Limb (tissue), 2 donors: ENCODE measurements at regions not wholly inside any gene's neighbourhood (a gene's known extent, or its start where the extent isn't known, plus 50 kb on each side); places are given as distances from the start of the nearest gene placed in this dataset.
A peak's percentile ranks its signal among the peaks of the same experiment; 100 is the strongest.

Experiments used
- DNase-seq, 2 donors: peaks; one replicate each; pipeline ENCODE4 v3.0.0-alpha.2; 2016; ENCODE audit errors: extremely low spot score in 2 of 2

DNA sequence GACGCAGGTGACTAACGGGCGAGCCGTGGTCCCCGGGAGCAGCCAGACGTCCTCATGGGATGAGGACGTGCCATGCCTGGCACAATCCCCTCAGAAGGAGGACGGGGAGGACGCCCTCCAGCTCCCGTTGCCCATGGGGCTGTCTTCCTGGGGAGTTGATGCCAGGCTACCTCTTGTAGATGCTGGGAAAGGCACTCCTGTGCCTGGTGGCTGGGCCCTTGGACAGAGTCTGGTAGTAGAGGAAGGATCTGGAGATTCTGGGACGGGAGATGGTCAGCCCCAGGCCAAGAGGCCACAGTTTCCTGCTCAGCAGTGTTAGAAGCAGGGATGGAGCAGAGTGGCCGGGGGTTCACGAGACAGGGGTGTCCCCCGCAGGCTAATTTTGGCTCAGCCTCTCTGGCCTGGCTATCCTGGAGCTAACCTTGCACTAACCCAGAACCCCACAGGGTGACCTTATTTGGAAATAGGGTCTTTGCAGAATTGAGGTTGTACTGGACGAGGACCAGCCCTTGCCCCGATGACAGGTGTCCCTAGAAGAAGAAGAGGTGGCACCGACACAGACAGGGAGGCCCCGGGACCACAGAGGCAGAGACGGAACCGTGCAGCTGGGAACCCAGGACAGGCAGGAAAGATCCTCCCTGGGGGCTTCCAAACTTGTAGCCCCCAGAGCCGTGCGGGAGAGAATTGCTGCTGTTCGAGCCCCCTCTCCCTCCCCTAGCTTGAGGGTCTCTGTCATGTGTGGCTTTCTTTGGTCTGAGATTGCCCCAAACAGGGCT is 50.1 kb upstream of the ADRA2C start:
- no peak for DNase-seq

DNA sequence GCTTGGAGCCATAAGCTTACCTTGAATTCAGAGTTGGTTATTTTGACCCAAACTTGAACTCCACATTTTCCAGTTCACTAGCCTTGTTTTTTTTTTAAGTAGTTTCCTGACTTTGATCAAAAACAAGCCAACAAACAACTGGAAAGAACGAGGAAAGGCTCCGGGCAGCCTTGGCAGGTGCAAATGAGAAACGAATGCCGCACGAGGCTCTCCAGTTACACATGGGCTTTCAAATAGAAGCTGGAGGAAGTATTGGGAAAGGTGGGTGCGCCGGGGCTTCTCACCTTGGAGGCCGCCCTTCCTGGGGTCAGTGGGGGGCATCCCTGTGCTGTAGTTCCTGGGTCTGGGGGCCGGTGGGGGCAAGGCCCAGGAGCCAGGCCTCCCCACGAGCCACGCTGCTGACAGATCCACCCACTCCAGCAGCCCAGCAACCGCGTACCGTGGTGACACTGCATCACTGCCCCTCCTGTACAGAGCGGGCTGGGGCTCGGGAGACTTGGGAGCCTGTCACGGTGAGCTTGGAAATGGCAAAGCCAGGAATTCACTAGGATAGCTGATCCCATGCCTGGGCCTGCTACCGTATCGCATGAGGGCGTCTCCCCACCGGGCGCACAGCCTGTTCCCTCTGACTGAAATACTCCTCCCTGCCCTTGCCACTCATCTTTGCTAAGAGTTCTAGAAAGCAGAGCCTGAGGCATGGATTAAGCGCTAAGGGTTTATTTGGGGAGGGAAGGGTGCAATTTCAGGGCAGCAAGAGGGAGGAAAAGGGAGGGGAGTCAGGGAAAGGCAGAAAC is 50.9 kb upstream of the ADRA2C start:
- DNase-seq = no peak

DNA sequence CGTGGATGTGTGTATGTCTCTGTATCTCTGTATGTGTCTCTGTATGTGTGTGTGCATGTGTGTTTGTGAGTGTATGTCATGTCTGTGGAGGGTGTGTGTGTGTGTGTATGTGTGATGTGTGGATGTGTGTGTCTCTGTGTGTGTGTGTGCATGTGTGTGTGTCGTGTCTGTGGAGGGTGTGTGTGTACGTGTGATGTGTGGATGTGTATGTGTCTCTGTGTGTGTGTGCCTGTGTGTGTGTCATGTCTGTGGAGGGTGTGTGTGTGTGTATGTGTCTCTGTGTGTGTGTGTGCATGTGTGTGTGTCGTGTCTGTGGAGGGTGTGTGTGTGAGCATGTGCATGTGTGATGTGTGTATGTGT is 51.6 kb upstream of the ADRA2C start:
- DNase-seq = no peak

DNA sequence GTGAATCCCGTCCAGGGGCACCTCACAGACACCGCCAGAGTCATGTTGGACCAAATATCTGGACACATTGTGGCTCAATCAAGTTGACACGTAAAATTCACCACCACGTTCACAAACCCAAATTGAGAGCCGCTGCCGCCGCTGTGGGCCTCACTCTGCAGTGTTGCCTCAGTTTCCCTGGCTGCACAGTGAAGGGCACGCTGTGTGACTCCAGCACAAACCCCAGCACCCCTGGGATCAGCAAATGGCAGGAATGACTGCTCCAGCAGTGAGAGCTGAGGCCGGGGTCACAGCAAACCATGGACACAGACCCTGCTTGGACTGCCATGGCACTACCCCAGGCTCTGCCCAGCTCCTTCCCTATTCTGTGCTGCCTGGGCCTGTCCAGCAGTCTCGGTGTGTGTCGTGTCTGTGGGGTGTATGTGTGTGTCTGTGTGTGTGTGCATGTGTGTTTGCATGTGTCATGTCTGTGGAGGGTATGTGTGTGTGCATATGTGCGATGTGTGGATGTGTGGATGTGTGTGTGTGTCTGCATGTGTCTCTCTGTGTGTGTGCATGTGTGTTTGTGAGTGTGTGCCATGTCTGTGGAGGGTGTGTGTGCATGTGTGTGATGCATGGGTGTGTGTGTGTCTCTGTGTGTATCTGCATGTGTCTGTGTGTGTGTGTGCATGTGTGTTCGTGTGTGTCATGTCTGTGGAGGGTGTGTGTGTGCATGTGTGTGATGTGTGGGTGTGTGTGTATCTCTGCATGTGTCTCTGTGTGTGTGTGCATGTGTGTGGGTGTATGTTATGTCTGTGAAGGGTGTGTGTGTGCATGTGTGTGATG is 52.2 kb upstream of the ADRA2C start:
- no peak for DNase-seq

DNA sequence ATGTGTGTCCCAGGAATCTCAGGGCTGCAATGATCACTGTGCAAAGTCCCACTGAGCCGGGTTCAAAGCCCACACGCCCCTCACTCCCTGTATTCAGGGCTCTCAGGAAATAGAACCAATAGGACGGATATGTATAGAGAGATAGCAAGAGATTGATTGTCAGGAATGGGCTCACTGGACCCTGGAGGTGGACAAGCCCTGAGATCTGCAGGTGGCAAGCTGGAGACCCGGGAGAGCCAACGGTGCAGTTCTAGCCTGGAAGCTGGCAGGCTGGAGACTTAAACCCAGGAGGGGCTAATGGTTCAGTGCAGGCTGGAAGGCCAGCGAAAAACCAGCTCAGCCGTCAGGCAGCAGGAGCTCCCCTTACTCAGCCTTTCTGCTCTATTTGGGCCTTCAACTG is 52.8 kb upstream of the ADRA2C start:
- DNase-seq = no peak

DNA sequence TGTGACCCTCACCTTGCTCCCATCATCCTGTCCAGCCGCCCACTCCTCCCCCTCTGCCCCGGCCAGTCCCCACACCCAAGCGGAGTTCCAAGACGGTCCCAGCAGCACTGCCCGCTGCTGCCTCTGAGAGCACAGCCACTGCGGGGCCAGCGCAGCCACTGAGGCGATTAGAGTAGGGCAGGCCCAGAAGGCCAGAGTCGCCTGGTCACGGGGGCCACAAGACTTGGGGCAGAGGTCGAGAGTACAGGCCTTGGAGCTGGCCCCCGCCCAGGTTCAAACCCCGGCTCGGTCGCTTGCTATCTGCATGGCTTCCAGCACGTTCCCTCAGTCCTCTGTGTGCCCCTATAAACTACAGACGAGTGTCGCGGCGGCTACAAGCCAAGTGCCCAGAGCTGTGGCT is 53.2 kb upstream of the ADRA2C start:
- no peak for DNase-seq

DNA sequence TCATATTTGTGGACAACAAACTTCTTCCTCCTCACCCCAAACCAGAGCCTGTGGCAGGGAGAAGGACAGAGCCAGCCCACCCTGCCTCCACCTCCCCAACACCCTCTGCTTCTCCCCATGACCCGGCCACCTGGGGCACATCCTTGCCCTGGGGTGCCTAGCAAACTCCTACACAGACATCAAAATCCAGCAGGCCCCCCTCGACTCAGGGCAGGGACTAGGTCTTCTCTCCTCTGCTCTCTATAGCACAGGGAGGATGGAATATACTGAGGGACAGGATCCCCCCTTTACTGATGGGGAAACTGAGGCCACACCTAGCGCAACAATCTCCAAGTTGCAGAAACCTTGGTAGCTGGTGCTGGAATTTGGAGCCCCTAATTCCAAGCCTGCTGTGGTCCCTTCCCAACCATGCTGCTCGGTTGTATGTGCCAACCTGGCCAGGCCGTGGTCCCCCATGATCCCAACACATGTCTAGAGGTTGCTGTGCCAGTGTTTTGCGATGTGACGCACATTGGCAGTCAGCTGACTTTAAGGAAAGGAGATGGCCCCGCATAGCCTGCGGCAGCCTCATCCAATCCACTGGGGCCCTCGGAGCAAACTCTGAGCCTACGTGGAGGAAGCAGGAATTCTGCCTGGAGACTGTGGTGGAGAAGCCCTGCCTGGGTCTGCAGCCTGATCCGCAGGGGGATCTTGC is 53.9 kb upstream of the ADRA2C start:
- DNase-seq = no peak

DNA sequence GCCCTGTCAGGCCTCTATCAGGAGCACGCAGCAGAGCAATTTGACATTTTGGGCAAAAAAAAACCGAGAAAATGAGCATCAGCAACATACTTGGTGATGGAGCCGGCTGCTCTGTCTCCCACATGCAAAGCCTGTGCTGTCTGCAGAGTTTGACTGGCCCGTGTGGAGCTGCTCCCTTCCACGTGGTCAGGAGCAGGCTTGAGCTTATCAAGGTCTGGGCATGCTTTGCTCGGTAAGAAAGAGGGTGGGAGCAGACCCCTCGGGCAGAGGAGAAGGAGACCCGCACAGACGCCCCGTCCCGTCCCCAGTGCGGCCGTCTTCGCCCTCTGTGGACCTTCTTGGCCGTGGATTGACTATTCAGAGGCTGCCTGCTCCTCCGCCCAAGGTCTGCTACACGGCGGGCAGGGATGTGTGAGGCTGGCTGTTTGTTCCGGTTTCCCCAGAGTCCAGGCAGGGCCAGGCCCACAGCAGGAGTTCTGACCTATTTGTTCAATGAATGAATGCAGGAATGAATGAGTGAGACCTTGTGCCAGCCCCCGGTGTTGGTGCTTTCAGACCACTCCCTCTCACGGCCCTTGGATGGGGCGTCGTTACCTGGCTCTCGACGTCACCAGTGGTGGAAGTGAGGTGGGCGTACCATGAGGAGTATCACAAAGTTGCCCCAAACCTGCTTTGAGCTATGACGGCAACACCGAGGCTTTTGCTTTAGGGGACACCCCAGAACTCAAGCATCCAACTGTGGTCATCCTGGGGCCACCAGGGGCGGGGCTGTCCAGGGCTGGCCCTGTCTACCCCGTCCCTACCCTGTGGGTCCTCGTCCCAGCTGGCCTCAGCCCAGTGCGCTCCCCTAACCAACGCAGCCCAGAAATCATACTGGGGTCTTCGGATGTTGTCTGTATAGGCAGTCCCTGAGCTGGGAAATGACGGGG is 54.7 kb upstream of the ADRA2C start:
- DNase-seq = no peak

DNA sequence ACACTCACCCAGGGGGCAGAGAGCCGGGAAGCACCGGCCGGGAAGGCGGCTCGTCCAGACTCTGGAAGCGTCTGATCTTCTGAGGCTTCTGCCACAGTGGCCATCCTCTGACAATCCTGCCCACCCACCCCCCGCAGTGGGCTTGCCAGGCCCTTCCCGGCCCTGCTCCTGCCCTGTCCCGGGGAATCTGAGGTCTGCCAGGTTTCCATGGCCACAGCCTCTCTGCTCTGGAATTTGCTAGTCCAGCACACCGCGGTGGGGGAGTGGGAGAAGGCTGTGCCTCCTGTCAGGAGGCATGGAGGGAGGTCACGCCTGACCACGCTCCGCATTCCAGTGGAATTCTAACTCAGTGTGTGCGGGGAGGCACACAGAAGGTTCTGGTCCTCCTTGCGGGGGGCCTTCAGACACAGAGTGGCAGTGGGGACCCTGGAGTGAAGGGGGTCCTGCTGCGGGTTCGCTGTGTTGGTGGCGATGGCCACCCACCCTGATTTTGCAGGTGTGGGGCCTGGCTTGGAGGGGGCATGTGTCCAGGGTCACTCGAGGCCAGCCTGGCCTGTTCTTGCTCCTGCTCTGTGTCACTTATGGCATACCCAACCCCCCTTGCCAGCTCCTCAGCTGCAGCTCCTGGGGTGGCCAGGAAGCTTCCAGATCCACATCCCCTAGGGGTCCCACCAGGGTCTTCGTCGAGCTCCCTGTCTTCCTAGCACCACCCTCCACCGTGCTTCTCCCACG is 55.6 kb upstream of the ADRA2C start:
- no peak for DNase-seq

DNA sequence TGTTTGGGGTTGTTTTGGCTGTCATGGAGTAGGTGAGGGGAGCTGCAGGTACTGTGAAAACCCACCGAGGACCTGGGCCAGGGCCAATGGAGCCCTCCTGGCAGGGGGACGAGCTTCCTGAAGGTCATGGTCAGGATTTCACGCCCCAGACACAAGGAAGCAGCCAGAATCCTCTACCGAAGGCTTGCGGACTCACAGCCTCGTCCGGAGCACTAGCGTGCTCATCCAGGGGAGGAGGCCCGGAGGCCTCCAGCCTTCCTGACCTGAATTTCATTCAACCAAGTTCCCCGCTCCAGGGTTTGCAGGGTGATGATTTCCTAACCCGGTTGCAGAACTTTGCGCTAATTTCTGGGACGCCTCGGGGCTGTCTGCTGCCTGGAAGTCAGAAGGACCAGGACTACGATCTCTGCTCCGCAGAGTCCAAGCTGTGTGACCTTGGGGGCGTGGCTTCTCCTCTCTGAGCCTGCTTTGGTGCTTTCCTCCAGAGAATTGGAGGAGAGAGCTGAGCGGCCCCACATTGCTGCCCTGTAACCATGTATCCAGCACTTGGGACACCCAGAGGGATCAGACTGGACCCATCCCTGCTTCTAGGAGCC is 56.2 kb upstream of the ADRA2C start:
- no peak for DNase-seq

DNA sequence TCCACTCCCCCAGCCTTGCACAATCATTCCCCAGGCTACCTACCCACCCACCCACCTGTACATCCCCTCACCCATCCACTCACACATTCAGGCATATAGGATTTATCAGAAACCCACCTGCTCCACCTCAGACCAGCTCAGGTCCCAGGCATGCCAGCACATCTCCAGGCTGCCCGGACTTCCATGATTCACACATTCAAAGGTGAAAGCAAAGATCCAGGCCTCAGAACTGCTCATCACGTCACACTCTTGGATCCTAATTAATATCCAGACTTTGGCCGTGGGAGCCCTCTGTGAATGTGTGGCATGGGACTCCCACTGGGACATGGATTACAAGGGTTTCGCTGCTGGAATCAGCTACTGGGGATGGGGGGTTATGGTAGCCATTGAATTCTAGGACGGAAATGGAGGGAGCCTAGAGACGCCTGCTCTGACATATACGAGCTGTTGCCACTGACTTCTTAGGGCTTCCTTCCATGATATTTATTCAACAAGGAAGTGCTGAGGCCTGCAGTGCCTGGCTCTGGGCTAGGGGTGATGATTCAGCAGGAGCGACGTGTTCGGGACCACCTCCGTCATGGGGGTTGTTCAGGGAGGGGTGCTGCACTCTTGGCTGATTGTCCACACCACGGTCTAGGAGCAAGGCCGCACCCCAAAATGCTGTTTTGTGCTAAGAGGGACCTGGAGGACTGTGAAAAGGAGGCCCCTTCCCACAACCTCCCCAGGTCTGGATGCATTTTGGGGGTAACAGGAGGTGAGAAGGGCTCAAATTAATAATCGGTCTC is 56.9 kb upstream of the ADRA2C start:
- DNase-seq = no peak

DNA sequence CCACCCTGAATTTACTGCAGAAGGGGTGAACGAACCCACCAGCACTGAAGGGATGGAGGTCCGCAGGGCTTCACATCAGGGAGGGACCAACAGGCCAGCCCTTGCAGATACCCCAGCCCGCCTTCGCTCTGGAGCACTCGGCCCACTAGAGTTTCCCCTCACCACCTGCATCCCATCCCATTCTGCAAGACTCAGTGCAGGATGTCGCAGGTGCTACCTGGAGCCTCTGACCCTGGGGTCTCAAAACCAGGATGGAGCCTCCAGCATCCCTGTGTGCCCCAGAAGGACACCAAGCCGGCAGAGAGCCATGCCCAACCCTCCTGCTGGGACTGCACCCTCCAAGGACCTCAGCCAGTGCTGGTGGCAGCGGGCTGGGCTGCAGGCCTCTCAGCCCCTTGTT is 57.6 kb upstream of the ADRA2C start:
- DNase-seq = no peak

DNA sequence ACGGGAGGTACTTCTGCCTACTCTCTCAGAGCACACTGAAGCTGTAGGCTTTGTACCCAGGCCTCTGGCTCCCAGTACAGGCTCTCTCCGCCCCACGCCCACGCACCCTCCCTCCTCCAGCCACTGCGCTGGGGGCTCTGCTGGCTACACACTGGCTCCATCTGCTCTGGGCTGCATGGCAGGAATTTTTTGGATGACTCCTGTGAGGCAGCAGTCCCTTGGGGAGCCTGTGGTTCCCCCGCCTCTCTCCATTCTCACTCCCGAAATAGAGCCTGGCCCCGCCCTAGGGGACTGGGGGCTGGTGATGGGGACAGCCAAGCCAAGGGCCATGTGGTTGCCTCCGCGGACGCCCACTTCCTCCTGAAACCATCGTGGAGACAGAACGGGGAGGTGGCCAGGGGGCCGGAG is 58.1 kb upstream of the ADRA2C start:
- peak; percentile 15 to 62 for DNase-seq

DNA sequence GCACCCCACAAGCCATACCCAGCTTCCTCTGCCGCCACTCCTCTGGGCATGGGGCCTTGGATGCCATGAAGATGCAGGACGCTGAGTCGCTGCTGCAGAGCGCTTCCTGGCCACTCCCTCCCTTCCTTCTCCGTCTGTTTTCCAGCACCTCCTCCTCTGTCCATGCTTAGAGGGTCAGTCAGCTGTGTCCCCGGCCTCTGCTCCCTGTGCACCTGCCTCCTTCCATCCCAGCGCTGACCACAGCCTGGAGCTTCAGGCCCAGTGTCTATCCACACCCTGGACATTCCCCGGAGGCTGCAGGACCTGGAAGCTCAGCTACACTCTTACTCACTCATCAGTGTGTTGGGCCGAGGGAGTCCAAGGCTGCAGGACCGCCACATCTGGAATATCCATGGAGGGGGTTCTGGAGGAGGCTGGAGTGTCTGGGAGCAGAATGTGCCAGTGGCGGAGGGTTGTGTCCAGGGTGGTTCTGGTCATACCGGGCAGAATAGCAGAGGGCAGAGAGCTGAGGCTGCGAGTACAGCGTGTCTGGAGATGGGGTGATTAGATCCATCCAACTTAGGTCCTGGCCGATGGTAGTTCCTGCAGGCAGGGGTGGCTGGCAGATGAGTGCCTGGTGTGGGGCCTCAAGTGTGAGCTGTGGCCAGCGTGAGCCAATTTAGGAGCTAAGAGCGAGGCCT is 58.6 kb upstream of the ADRA2C start:
- no peak for DNase-seq

DNA sequence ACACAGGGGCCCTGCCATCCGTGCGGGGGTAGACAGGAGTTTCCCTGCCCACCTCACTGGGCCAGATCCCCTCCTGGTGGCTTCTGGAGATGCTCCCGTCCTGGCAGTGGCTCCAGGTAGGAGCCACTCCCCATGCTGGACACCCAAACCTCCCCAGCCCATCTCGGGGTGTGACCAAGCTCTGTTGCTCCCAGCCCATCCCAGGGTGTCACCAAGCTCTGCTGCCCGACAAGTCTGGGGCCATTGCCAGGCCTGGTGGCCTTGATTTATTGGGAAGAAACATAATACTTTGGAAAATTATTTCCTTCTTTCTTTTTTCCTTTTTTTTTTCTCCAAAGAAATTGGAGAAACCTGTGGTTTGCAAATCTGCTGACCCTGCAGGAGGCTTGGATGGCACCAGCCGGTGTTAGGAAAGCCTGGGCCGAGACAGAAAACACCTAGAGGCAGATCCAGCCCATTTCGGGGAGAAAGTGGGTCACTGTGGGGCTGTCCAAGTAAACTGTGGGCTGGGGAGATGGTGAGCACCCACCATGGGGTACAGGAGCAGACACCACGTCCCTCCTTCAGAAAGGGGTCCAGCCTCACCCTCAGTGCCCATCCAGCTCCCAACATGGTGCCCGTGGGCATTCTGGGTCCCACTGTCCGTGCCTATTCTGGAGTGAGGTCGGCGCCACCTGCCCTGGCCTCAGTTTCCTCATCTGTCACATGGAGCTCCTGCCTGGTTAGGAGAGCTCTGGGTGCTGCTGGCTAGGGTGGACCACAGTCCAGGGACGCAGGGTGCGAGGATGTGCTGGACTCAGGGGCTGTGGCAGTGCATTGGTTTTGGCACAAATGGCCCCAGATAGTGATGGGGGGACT is 59.4 kb upstream of the ADRA2C start:
- DNase-seq = no peak

DNA sequence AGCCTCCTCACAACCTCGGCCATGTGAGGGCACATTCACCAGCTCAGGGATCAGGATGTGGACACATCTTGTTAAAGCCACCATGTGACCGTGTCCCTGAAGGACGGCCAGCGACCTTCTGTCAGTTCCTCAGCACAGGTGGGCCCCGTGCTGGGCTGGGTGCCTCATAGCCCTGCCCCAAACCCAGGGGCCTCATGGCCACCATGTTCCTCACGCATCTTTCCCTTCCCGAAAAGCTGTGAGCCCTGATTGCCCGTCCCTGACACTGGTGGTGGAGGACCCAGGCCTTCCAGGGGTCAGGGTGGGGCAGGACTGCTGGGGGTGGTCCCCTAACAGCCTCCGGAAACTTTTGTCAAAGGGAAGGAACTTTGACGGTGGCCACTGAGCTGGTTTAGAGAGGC is 60.1 kb upstream of the ADRA2C start:
- DNase-seq = no peak
